ACC112 (cell line): ENCODE measurements at regions not wholly inside any gene's neighbourhood (a gene's known extent, or its start where the extent isn't known, plus 50 kb on each side); places are given as distances from the start of the nearest gene placed in this dataset.

Experiments used
- H2AFZ ChIP-seq: fragments of 200-600 bp; sonication (generic); one replicate; pipeline ENCODE4 v1.6.0; 2017; ENCODE audit warnings: antibody characterized with exemption, low read length; ENCODE audit not compliant: unreplicated experiment
- H3K27ac ChIP-seq: fragments of 200-600 bp; sonication (generic); 2 replicates; pipeline ENCODE4 v1.5.1; 2014; ENCODE audit warnings: low read depth, mild to moderate bottlenecking, antibody characterized with exemption, low read length, moderate library complexity
- H3K27me3 ChIP-seq: fragments of 200-600 bp; sonication (generic); 2 replicates; pipeline ENCODE4 v1.6.1; 2014; ENCODE audit warnings: mild to moderate bottlenecking, antibody characterized with exemption, low read length, moderate library complexity, mixed read lengths; ENCODE audit not compliant: insufficient read depth
- H3K36me3 ChIP-seq: fragments of 200-600 bp; sonication (generic); 2 replicates; pipeline ENCODE4 v1.6.1; 2016; ENCODE audit warnings: mild to moderate bottlenecking, antibody characterized with exemption, low read length, moderate library complexity, mixed read lengths; ENCODE audit not compliant: insufficient read depth
- H3K4me1 ChIP-seq: fragments of 200-600 bp; sonication (generic); one replicate; pipeline ENCODE4 v1.6.1; 2016; ENCODE audit warnings: low read length, mixed read lengths; ENCODE audit not compliant: insufficient read depth, unreplicated experiment, control insufficient read depth
- H3K4me3 ChIP-seq: fragments of 200-600 bp; sonication (generic); 2 replicates; pipeline ENCODE4 v1.5.1; 2014; ENCODE audit warnings: mild to moderate bottlenecking, low read depth, low read length
- H3K79me2 ChIP-seq: fragments of 200-600 bp; sonication (generic); one replicate; pipeline ENCODE4 v1.6.0; 2016; ENCODE audit warnings: low read length; ENCODE audit not compliant: control insufficient read depth, unreplicated experiment, insufficient read depth

GRCh38 chr11:112790286-112790685 is 170.9 kb upstream of the NCAM1 start:
- Histone ChIP-seq H3K36me3 (no peaks in the 10 kb centered on the region), H3K79me2 (no peaks in the 10 kb centered on the region), H3K27ac (no peak overlapping the region), H2AFZ (no peak overlapping the region), H3K4me1 (no peaks in the 10 kb centered on the region), H3K27me3 (no peaks in the 10 kb centered on the region), H3K4me3 (no peak overlapping the region)

GRCh38 chr11:112792070-112792469 is 169.2 kb upstream of the NCAM1 start:
- Histone ChIP-seq H3K27ac (no peak overlapping the region), H3K27me3 (no peaks in the 10 kb centered on the region), H3K4me1 (no peaks in the 10 kb centered on the region), H3K79me2 (no peaks in the 10 kb centered on the region), H3K4me3 (no peak overlapping the region), H2AFZ (no peak overlapping the region), H3K36me3 (no peaks in the 10 kb centered on the region)

DNA sequence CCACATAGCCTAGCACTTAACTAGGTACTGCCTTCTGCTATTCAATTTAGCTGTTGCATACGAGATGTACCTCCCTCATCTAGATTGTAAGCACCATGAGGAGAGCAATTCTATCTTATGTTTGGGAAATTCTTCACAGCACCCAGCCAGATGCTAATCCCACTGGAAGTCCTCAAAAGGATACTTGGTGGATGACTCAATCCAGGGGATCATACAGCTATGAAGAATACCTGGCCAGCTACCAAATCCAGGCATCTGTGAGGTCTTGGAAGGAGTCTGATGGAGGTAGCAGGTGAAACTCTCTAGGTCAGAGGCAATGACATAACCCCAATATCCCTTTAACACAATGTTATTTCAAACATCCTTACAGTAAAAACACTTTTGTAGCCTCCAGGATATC is 167.8 kb upstream of the NCAM1 start:
- H3K27me3 ChIP-seq = no peaks in the 10 kb centered on the region
- H3K4me3 ChIP-seq = no peak overlapping the region
- no peaks in the 10 kb centered on the region for H3K79me2 ChIP-seq
- H3K36me3 ChIP-seq = no peaks in the 10 kb centered on the region
- H3K4me1 ChIP-seq = no peaks in the 10 kb centered on the region
- no peak overlapping the region for H3K27ac ChIP-seq
- H2AFZ ChIP-seq = no peak overlapping the region

DNA sequence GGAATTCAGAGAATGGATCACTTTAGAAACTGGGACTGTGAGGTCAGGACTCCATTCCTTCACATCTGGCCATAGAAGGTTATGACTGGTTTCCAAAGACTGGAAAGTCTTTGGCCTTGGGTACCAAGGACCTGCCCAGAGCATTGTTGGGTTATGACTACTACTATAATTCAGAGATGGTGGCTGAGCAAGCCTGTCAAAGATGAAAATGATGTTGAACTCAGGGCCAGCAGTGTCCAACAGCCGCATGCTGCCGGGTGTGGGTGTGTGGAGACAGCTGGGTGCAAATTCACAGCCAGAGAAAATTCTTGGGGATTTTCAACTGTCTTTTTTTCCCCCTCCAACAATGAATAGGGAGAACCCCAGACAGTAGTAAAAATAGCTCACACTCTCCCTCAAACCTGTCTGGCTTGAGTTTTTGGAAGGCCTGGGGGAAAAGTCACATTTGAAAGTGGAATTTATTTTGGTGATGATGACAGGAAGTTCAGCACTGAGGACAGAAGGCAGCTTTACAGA is 166.8 kb upstream of the NCAM1 start:
- no peaks in the 10 kb centered on the region for H3K36me3 ChIP-seq
- no peaks in the 10 kb centered on the region for H3K79me2 ChIP-seq
- no peak overlapping the region for H2AFZ ChIP-seq
- H3K4me3 ChIP-seq = no peak overlapping the region
- no peaks in the 10 kb centered on the region for H3K27me3 ChIP-seq
- H3K4me1 ChIP-seq = no peaks in the 10 kb centered on the region
- no peak overlapping the region for H3K27ac ChIP-seq

- H3K79me2 ChIP-seq = no peaks in the 10 kb centered on the region
- no peak overlapping the region for H3K4me3 ChIP-seq
- no peaks in the 10 kb centered on the region for H3K4me1 ChIP-seq
- no peak overlapping the region for H2AFZ ChIP-seq
- H3K36me3 ChIP-seq = no peaks in the 10 kb centered on the region
- H3K27me3 ChIP-seq = no peaks in the 10 kb centered on the region
- no peak overlapping the region for H3K27ac ChIP-seq
These were observed 165.9 kb upstream of the NCAM1 start for GRCh38 chr11:112795142-112795815.

DNA sequence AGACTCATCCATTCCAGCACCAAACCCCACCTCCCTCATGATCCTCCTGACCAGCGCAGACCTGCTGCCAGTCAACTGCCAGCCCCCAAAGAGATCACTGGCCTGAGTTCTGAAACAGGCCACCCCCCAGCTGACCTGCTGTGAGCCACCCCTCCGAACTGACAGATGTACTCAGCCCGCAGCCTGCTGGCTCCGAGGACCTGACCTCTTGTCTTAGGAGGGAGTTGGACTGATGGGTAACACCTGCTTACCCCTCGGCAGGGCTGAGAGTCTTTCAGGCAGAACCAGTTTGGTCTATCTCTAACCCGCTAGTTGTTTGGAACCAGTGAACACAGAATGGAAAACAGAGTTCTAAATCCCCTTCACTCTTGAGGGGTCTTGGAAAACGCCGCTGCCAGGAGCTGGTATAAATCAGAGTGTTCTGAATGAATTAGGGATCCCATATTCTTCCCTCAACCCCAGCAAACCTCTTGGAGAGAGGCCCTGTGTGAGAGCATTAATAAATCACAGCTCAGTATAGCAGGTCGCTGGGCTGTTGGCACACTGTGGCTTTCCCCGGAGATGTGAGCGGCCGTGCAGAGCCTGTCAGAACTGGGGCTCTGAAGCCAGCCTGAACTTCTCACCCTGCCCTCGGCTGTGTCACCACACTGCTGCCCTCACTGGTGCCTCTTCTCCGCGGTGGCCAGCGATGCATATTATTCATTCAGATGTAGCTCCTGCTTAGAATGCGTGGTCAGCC is 165.1 kb upstream of the NCAM1 start:
- Histone ChIP-seq H3K4me3 (no peak overlapping the region), H3K27ac (no peak overlapping the region), H3K4me1 (no peaks in the 10 kb centered on the region), H3K36me3 (no peaks in the 10 kb centered on the region), H2AFZ (no peak overlapping the region), H3K27me3 (no peaks in the 10 kb centered on the region), H3K79me2 (no peaks in the 10 kb centered on the region)

DNA sequence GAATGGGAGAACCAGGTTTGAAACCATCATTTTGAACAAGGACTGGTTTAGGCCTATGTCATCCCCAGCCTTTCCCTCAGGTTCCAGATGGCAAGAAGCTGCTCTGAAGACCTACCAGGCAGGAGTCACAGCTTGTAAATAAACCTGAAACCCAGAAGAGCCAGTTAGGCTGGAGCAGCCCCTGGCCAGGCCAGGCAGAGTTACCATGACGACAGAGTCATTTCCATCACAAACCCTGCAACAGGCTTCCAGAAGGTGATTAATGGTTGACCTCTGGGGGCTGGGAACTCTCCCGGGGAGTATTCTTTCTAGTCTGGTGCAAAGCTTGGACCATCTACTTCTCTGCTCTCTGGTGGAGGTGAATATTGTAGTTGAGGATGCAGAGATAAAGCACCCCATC is 164.1 kb upstream of the NCAM1 start:
- Histone ChIP-seq H3K4me1 (no peaks in the 10 kb centered on the region), H3K27ac (no peak overlapping the region), H3K79me2 (no peaks in the 10 kb centered on the region), H2AFZ (no peak overlapping the region), H3K36me3 (no peaks in the 10 kb centered on the region), H3K27me3 (no peaks in the 10 kb centered on the region), H3K4me3 (no peak overlapping the region)

GRCh38 chr11:112797648-112798293 is 163.4 kb upstream of the NCAM1 start:
- Histone ChIP-seq H3K27ac (no peak overlapping the region), H3K4me1 (no peaks in the 10 kb centered on the region), H3K4me3 (no peak overlapping the region), H3K36me3 (no peaks in the 10 kb centered on the region), H3K79me2 (no peaks in the 10 kb centered on the region), H3K27me3 (no peaks in the 10 kb centered on the region), H2AFZ (no peak overlapping the region)

- Histone ChIP-seq H3K36me3 (no peaks in the 10 kb centered on the region), H3K27me3 (no peaks in the 10 kb centered on the region), H3K79me2 (no peaks in the 10 kb centered on the region), H3K4me3 (no peak overlapping the region), H2AFZ (no peak overlapping the region), H3K27ac (no peak overlapping the region), H3K4me1 (no peaks in the 10 kb centered on the region)
These were observed 160.0 kb upstream of the NCAM1 start for GRCh38 chr11:112801025-112801816.

GRCh38 chr11:112801817-112802088 is 159.5 kb upstream of the NCAM1 start:
- Histone ChIP-seq H3K36me3 (no peaks in the 10 kb centered on the region), H3K4me3 (no peak overlapping the region), H3K4me1 (no peaks in the 10 kb centered on the region), H3K27me3 (no peaks in the 10 kb centered on the region), H2AFZ (no peak overlapping the region), H3K79me2 (no peaks in the 10 kb centered on the region), H3K27ac (no peak overlapping the region)
